NCI-H2107 (cell line): ENCODE measurements at regions not wholly inside any gene's neighbourhood (a gene's known extent, or its start where the extent isn't known, plus 50 kb on each side); places are given as distances from the start of the nearest gene placed in this dataset.
A peak's percentile ranks its signal among the peaks of the same experiment; 100 is the strongest.
"Not testable (repeated sequence)": the region's sequence is repeated elsewhere in the genome, so short reads cannot be mapped to it uniquely, and the experiment has no call there.

Source experiments
- DNase-seq: peaks from one replicate; lab custom pipeline; 2025; lab: John Stamatoyannopoulos, UW

DNA sequence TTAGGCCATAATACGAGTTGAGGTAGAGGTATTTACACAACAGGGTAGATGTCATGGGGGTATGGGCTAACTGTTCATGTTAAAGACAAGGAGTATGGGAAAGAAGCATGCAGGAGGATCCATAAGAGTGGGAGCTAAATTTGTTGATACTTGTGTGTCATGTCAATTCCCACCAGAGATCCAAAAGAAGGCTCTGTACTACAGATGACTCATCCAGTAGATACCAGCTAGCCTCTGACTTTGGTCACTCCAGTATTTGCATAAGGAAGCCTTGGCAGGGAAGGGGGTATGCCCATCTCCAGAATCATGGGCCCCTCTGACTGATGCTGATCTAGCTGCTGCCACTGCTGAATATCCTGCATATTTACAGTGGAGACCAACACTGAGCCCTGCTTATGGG, 743.7 kb upstream of the GRAMD2B start:
- no peak for DNase-seq

- DNase-seq, result no peak
Observed at GRCh38 chr5:125683669-125684068, 739.5 kb upstream of the GRAMD2B start.

DNA sequence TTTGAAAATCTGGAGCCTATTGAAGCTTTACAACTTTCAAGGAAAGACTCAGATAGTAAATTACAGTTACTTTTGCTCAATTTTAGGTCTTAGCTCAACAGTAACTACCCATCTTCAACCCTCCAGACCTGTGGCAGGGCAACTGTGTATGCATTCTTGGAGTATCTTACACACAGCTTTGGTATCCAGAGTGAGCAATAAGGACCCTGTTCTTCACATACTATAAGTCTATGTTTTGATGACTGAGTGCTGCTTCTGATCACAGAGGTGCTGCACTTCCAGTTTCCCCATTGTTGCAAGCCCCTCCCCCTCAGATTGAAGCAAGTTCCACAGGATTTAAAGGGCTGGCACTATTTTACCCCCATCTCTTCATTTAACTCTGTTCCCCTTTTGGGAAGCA, 737.4 kb upstream of the GRAMD2B start:
- DNase-seq, result no peak

DNA sequence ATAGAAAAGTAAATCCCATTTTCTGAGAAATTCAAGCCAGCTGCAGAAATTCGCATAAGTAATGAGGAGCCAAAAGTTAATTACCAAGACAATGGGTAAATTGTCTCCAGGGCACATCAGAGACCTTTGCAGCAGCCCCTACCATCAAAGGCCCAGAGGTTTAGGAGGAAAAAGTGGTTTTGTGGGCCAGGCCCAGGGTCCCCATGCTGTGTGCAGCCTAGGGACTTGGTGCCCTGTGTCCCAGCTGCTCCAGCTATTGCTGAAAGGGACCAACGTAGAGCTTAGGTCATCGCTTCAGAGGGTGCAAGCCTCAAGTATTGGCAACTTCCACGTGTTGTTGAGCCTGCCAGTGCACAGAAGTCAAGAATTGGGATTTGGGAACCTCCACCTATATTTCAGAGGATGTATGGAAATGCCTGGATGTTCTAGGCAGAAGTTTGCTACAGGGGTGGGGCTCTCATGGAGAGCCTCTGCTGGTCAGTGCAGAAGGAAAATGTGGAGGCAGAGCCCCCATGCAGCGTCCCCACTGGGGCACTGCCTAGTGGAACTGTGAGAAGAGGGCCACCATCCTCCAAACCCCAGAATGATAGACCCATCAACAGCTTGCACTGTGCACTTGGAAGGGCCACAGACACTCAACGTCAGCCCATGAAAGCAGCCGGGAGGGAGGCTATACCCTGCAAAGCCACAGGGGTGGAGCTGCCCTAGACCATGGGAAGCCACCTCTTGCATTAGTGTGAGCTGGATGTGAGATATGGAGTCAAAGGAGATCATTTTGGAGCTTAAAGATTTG, 731.3 kb upstream of the GRAMD2B start:
- DNase-seq, result not testable (repeated sequence)

DNA sequence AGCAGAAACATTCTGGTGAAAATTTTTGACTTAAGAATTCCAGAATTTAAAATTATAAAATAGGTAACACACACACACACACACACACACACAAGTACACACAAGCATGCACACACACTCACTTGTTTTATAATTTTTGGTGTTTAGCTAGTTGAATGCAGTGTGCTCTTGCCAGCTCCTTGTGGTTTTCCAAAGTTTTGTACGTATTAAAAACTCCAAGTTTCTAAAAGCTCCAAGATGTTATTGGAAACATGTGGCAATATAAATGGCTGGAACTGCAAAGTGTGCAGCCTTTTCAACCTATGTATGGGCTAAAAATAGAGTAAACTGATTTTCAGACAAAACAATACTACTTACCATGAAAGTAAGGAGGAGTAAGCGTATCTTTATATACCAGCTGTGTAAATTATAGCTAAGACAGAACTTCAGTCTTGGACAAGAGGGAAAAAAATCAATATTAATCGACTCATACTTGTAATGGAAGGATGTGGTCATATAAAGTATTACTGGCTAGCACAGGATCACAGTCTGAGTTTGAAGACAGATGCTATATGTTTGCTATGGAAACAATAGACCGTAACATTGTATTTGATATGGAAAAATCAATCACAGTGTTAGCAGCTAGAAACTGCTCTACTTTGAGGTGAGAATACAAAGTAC, 727.1 kb upstream of the GRAMD2B start:
- no peak for DNase-seq

GRCh38 chr5:125696762-125697161, 726.4 kb upstream of the GRAMD2B start:
- DNase-seq, result no peak

DNA sequence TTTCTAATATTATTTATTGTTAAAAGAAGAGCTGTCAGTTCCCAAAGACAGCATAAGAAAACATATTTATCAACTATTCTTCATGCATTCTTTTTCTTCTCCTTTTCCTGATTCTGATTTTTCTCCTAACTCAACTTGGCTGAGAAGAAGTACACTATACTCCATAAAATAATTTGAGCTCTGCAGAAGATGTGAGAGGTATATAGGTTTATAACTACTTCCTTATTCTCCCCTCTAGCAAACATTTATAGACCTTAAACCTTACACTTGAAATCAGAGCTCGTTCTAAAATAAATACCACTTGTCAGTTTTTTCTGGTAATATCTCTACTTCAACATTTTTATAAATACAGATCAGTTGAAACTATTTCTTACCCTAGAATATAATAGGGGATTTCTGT, 724.8 kb upstream of the GRAMD2B start:
- no peak for DNase-seq

GRCh38 chr5:125699860-125700259, 723.3 kb upstream of the GRAMD2B start:
- DNase-seq, result no peak

- DNase-seq, result no peak
Observed at GRCh38 chr5:125700380-125700861, 722.8 kb upstream of the GRAMD2B start.

DNA sequence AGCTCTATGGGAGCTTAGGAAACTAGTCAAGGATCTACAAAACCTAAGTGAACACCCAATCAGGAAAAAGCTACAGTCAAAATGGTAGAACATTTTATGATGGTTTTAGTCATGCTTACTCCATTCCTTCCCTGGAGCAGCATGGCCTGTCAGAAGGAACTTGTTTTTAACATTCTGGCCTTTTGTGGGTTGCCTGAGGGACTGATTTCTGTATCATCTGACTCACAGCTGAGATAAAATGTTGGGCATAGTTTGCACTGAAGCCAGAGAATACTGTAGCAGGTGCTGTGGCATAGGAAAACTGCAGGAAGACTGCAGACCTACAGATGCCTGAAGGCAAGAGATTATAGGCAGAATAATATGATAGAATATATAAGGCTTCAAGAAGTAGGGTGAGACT, 719.6 kb upstream of the GRAMD2B start:
- DNase-seq, result no peak

- no peak for DNase-seq
Observed at GRCh38 chr5:125704888-125705287, 718.3 kb upstream of the GRAMD2B start.

DNA sequence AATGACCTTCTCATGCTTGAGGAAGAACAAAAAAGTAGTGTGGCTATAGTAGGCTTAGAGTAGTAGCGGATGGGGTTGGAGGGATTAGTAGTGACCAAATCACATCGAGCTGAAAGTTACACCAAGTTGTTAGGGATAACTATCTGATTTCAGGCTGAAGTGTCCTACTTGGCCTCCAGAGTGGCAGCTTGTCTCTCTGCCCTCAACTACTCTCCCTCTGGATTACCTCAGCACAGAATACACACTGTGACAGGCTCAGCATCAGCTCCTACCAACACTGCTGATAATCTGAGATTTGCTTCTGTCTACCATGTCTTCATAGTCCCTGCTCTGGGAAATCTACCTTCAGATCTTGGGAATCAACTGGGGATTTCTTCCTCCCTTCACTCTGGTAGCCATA, 714.6 kb upstream of the GRAMD2B start:
- DNase-seq, result no peak

DNA sequence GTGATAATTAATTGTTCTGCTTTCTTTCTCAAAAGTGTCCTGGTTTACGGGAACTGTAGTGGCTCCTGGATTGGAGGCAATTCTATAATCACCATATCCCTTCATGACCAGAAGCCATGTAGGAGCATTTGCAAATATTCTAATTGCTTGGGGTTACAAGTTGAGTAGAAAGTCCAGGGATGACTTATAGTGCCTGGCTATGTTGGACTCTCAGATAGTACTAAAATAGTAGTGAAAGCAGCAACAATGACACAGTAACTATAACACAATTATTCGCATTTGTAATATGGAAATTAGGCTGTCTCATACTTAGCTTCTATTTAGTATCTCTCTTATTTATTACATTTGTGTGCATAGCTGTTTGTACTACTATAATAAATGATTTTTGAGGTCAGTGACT, 712.5 kb upstream of the GRAMD2B start:
- DNase-seq, result no peak

DNA sequence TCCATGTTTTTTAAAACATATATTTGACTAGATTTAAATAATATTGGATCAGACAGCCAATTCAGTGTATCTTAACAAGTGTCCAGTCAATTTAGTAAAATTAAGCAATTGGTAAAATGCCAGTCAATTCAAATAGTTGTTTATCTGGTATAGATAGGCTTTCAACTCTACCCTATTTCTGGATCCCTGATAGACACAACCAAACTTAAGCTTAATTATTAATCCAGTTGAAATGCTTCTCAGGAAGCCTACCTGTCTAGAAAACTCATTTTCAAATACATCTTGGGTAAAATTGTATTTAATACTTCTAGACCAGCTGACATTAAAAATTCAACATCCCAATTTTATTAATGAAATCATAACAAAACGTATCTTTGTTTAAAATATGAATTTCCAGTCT, 710.8 kb upstream of the GRAMD2B start:
- no peak for DNase-seq

- no peak for DNase-seq
Observed at GRCh38 chr5:125713109-125713805, 710.0 kb upstream of the GRAMD2B start.

DNA sequence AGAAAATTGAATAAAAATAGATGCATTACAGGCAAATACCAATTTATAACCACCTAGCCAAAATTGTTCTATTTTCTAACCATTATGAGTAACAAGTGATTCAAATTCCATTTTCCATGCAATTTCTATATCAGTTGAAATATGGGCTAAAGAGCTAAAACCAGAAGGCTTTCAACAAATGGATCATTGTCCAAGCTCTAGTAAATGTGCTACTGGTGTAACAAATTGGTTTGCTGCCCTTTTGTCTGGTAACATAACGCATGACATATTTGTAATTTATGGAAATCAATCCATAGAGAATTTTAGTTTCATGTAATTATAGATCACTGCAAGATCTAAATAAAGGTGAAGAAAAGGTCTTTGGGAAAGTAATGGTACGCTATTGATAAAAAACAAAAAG, 708.0 kb upstream of the GRAMD2B start:
- no peak for DNase-seq

- no peak for DNase-seq
Observed at GRCh38 chr5:125717209-125717608, 706.0 kb upstream of the GRAMD2B start.

DNA sequence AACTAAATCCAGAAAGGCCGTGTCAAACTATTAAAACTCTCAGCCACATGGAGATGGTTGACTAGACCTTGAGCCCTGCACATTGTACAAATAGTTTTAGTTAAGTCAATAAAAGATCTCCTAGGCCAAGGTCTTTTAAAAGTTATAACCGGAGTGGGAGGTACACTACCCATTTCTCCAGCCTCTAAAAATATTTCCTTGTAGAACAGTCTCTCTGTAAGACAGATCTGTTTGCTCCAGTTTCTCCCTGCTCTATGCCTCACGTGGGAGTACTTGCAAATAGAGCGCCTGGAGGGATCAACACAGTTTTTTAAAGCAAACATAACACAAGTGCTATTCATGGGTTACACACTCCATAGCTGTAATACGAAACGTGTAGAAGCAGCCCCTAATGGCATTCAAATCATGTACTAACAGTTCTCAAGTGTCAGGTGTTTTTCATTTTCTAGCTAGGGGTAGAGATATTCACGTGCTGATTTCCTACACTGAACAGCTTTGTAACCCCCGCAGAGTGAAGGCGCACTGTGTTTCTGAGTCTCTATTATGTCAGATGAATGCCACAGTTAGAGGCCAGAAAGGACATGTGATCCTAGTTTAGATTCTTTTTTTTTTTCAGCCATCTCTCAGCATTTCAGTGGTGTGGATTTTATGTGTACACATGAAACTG, 703.4 kb upstream of the GRAMD2B start:
- peak; percentile 96 for DNase-seq

- no peak for DNase-seq
Observed at GRCh38 chr5:125720348-125720685, 702.9 kb upstream of the GRAMD2B start.

GRCh38 chr5:125720721-125721120, 702.5 kb upstream of the GRAMD2B start:
- no peak for DNase-seq

- DNase-seq, result no peak
Observed at GRCh38 chr5:125722550-125722949, 700.7 kb upstream of the GRAMD2B start.

DNA sequence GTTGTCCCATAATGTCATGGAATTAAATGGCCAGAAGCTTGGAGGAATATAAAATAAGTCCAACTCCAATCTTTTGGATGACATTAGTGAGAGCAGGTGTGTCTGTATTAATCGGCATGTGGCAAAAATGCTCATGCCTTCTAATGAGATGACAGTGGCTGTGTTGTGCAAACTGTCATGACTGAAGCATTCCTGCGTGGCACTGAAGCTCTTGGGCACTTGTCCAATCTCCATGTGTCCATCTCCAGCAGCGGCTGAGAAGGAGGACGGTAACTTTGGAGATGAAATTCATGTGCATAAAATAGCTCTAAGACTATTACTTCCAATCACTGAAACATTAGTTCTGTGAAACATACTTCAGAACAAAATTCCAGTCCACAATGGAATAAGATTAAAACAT, 697.5 kb upstream of the GRAMD2B start:
- no peak for DNase-seq

- no peak for DNase-seq
Observed at GRCh38 chr5:125743939-125744338, 679.3 kb upstream of the GRAMD2B start.
